ENCODE measurements at regions not wholly inside any gene's neighbourhood (a gene's known extent, or its start where the extent isn't known, plus 50 kb on each side); places are given as distances from the start of the nearest gene placed in this dataset.

GRCh38 chr15:96186105-96186504, 144.4 kb upstream of the NR2F2 start:
- TF ChIP-seq EZH2 (IDR thresholded peaks at IDR 0.05; ENCODE audit: borderline replicate concordance, low read length) (no peak), CTCF (IDR thresholded peaks at IDR 0.05; ENCODE audit: low read length) (no peak)
